GM10248 (cell line): ENCODE measurements at regions not wholly inside any gene's neighbourhood (a gene's known extent, or its start where the extent isn't known, plus 50 kb on each side); places are given as distances from the start of the nearest gene placed in this dataset.

Experiments used
- CTCF ChIA-PET: fragments of 300-600 bp; sonication (Branson Sonifier 250); formaldehyde crosslinking; extraction: SDS; loops from one replicate; lab custom pipeline; 2021; ENCODE audit warnings: antibody characterized with exemption; lab: Yijun Ruan, JAX
- POLR2A ChIA-PET: fragments of 350-650 bp; sonication (Branson Sonifier 250); formaldehyde crosslinking; extraction: SDS; loops from one replicate; lab custom pipeline; 2020; ENCODE audit warnings: antibody characterized with exemption; lab: Yijun Ruan, JAX
- DNase-seq: peaks from one replicate; pipeline ENCODE4 v3.0.0; 2012; ENCODE audit errors: extremely low spot score
- TF ChIP-seq, protein P1 (sequence below): IDR thresholded peaks from 2 replicates; pipeline ENCODE4 v1.5.1; 2012; ENCODE audit warnings: mild to moderate bottlenecking, low read depth; ENCODE audit errors: extremely low read depth, missing control alignments, control extremely low read depth

DNA sequence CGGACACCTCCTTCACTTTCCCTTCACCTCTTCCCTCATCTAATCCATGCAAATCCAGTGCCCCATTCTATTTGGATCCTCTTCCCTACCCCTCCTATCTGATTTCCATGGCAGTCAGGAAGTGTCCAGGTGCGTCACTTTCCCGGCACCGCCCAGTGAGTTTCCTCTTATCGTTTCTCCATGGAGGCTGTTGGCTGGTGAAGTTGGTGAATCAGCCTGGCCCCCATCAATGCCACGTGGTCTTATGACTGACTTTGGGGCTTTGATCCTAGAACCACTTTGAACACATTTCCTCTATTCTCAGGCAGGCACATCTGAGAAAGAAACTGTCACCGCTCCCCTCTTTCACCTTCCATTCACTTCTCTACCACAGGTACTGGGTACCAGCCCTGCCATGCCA lies 137.8 kb downstream of the CEP135 start:
- ChIA-PET POLR2A (no interaction called here), CTCF (no interaction called here)
- DNase-seq, result no peak
- TF ChIP-seq, protein P1, sequence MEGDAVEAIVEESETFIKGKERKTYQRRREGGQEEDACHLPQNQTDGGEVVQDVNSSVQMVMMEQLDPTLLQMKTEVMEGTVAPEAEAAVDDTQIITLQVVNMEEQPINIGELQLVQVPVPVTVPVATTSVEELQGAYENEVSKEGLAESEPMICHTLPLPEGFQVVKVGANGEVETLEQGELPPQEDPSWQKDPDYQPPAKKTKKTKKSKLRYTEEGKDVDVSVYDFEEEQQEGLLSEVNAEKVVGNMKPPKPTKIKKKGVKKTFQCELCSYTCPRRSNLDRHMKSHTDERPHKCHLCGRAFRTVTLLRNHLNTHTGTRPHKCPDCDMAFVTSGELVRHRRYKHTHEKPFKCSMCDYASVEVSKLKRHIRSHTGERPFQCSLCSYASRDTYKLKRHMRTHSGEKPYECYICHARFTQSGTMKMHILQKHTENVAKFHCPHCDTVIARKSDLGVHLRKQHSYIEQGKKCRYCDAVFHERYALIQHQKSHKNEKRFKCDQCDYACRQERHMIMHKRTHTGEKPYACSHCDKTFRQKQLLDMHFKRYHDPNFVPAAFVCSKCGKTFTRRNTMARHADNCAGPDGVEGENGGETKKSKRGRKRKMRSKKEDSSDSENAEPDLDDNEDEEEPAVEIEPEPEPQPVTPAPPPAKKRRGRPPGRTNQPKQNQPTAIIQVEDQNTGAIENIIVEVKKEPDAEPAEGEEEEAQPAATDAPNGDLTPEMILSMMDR, result no peak

DNA sequence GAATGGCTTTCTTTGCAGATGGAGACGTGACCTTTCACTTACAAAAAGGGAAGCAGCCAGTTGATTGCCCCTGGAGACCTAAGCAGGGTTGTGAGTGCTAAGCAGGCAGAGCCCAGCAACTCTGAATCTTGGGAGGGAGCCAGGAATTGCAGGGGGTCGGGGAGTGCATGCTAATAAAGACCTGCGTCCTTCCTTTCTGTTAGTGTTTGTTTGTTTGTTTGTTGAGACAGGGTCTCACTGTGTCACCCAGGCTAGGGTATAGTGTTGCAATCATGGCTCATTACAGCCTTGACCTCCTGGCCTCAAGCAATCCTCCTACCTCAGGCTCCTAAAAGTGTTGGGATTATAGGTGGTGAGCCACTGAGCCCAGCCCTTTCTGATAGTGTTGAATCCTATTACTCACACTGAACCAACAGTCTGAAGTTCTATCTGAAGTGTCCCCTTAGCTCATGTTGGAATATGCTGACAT lies 137.4 kb downstream of the CEP135 start:
- no peak for DNase-seq
- TF ChIP-seq, protein P1, result no peak
- ChIA-PET CTCF (interaction anchor here (1.2 kb wide), 1 partner anchor 21 kb away, joined by 3 read pairs; no protein-coding TSS in a partner anchor), POLR2A (no interaction called here)

DNA sequence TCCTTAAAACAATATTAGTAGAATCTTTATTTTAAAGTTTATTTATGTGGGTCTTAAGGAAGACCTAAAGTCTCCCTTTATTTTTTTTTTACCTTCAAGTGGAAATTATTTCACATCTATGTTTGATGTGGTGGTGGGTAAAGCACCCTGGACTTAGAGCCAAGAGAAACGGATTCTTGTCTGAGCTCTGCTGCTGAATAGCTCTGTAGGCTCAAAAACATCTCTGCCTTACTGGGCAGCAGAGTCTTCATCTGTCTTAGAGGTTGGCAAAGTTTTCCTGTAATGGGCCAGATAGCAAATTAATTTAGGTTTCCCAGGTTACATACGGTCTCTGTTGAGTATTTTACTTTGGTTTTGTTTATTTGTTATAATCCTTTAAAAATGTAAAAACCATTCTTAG lies 136.5 kb downstream of the CEP135 start:
- CTCF ChIA-PET, result interaction anchor here (1.2 to 1.3 kb wide), 2 partner anchors 20 to 21 kb away, joined by 3 read pairs; no protein-coding TSS in a partner anchor
- POLR2A ChIA-PET, result no interaction called here
- DNase-seq, result no peak
- TF ChIP-seq, protein P1, result no peak

DNA sequence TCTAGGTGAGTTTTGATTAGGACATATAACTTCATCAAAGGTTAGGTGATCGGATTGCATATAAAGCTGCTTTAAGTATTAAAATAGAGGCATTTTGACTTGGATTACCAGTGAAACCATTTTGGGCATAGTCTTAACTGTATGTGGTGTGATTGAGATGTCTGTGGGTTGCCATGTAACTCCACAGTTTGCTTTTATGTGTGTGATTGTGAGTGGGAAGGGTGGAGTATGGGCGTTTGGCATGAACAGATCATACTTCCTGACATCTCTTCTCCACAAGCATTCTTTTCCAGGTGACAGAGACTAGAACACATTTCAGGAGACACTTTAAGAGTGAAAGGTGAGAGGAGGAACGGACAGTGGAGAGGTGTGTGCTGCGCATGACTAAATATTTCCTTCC lies 136.1 kb downstream of the CEP135 start:
- POLR2A ChIA-PET, result no interaction called here
- CTCF ChIA-PET, result interaction anchor here (1.2 to 1.5 kb wide), 3 partner anchors 21 to 136 kb away, joined by 3 read pairs; partner anchors contain the start of gene CEP135
- TF ChIP-seq, protein P1, result no peak
- DNase-seq, result no peak
